ENCODE measurements at regions not wholly inside any gene's neighbourhood (a gene's known extent, or its start where the extent isn't known, plus 50 kb on each side); places are given as distances from the start of the nearest gene placed in this dataset.
"Not testable (repeated sequence)": the region's sequence is repeated elsewhere in the genome, so short reads cannot be mapped to it uniquely, and the experiment has no call there.

GRCh38 chr2:132268284-132268976, 106.7 kb upstream of the ANKRD30BL start:
- H3K36me3 Mint-ChIP-seq (ENCODE audit: low read depth); DNase-seq; H3K27ac Mint-ChIP-seq; H3K9me3 Mint-ChIP-seq; H3K4me1 Mint-ChIP-seq; H3K27me3 Mint-ChIP-seq; POLR2A ChIA-PET; ATAC-seq (ENCODE audit: low read depth): not testable (repeated sequence)
- H3K4me3 Mint-ChIP-seq, result peak overlapping the region; percentile 46
- intact Hi-C loops (cut with micrococcal nuclease), result loop anchor here (5.0 to 10.0 kb wide), 2 partner anchors 906 to 1574 kb away; no protein-coding TSS in a partner anchor
- CTCF ChIA-PET, result interaction anchor here (1.4 kb wide), 1 partner anchor 1577 kb away, joined by 3 read pairs; no protein-coding TSS in a partner anchor

GRCh38 chr2:132268977-132269523, 107.3 kb upstream of the ANKRD30BL start:
- ATAC-seq (ENCODE audit: low read depth), result no peak
- H3K27ac Mint-ChIP-seq, result no peak overlapping the region
- H3K4me1 Mint-ChIP-seq, result peaks cover 3% of the 10 kb centered on the region
- ChIA-PET CTCF (interaction anchor here (1.4 kb wide), 1 partner anchor 1576 kb away, joined by 3 read pairs; no protein-coding TSS in a partner anchor), POLR2A (no interaction called here)
- no peak overlapping the region for H3K4me3 Mint-ChIP-seq
- peaks cover 3% of the 10 kb centered on the region for H3K27me3 Mint-ChIP-seq
- no peak for TF ChIP-seq CTCF (IDR thresholded peaks at IDR 0.05)
- intact Hi-C loops (cut with micrococcal nuclease), result loop anchor here (5.0 to 10.0 kb wide), 2 partner anchors 906 to 1573 kb away; no protein-coding TSS in a partner anchor
- H3K36me3 Mint-ChIP-seq (ENCODE audit: low read depth), result no peaks in the 10 kb centered on the region
- no peaks in the 10 kb centered on the region for H3K9me3 Mint-ChIP-seq
- DNase-seq, result no peak

- POLR2A ChIA-PET, result no interaction called here
- H3K4me1 Mint-ChIP-seq, result peaks cover 3% of the 10 kb centered on the region
- no peak overlapping the region for H3K27ac Mint-ChIP-seq
- no peak for TF ChIP-seq CTCF (IDR thresholded peaks at IDR 0.05)
- no peaks in the 10 kb centered on the region for H3K36me3 Mint-ChIP-seq (ENCODE audit: low read depth)
- H3K9me3 Mint-ChIP-seq, result no peaks in the 10 kb centered on the region
- peaks cover 3% of the 10 kb centered on the region for H3K27me3 Mint-ChIP-seq
- ATAC-seq (ENCODE audit: low read depth) (no peak), DNase-seq (no peak)
- no peak overlapping the region for H3K4me3 Mint-ChIP-seq
- intact Hi-C loops (cut with micrococcal nuclease), result no loop called here
- CTCF ChIA-PET, result no interaction called here
Measured at GRCh38 chr2:132270255-132270654, 108.5 kb upstream of the ANKRD30BL start.

- DNase-seq (no peak), ATAC-seq (ENCODE audit: low read depth) (no peak)
- Mint-ChIP-seq H3K4me3 (no peak overlapping the region), H3K9me3 (no peaks in the 10 kb centered on the region), H3K4me1 (peaks cover 3% of the 10 kb centered on the region), H3K27me3 (peaks cover 3% of the 10 kb centered on the region), H3K27ac (no peak overlapping the region), H3K36me3 (ENCODE audit: low read depth) (no peaks in the 10 kb centered on the region)
- ChIA-PET POLR2A (no interaction called here), CTCF (no interaction called here)
- no peak for TF ChIP-seq CTCF (IDR thresholded peaks at IDR 0.05)
- intact Hi-C loops (cut with micrococcal nuclease), result no loop called here
Measured at GRCh38 chr2:132270981-132271546, 109.3 kb upstream of the ANKRD30BL start.

- H3K36me3 Mint-ChIP-seq (ENCODE audit: low read depth); H3K9me3 Mint-ChIP-seq; ATAC-seq (ENCODE audit: low read depth); POLR2A ChIA-PET; intact Hi-C loops (cut with micrococcal nuclease); H3K4me3 Mint-ChIP-seq; H3K4me1 Mint-ChIP-seq; CTCF ChIA-PET; DNase-seq; H3K27ac Mint-ChIP-seq; H3K27me3 Mint-ChIP-seq: not testable (repeated sequence)
Measured at GRCh38 chr2:132271794-132272193, 110.0 kb upstream of the ANKRD30BL start.

- TF ChIP-seq CTCF (IDR thresholded peaks at IDR 0.05), result no peak
- ChIA-PET CTCF (no interaction called here), POLR2A (no interaction called here)
- DNase-seq, result no peak
- no peak overlapping the region for H3K4me3 Mint-ChIP-seq
- no peaks in the 10 kb centered on the region for H3K36me3 Mint-ChIP-seq (ENCODE audit: low read depth)
- ATAC-seq (ENCODE audit: low read depth), result no peak
- peaks cover 3% of the 10 kb centered on the region for H3K4me1 Mint-ChIP-seq
- intact Hi-C loops (cut with micrococcal nuclease), result no loop called here
- peaks cover 2% of the 10 kb centered on the region for H3K9me3 Mint-ChIP-seq
- H3K27me3 Mint-ChIP-seq, result peaks cover 3% of the 10 kb centered on the region
- H3K27ac Mint-ChIP-seq, result no peak overlapping the region
Measured at GRCh38 chr2:132272713-132273112, 111.0 kb upstream of the ANKRD30BL start.

- H3K4me1 Mint-ChIP-seq; ATAC-seq (ENCODE audit: low read depth); H3K36me3 Mint-ChIP-seq (ENCODE audit: low read depth); H3K27ac Mint-ChIP-seq; intact Hi-C loops (cut with micrococcal nuclease); H3K9me3 Mint-ChIP-seq; H3K4me3 Mint-ChIP-seq; DNase-seq; CTCF ChIA-PET; H3K27me3 Mint-ChIP-seq; POLR2A ChIA-PET: not testable (repeated sequence)
Measured at GRCh38 chr2:132273585-132273984, 111.8 kb upstream of the ANKRD30BL start.
